Mucosa of descending colon (tissue), 3 donors: ENCODE measurements at regions not wholly inside any gene's neighbourhood (a gene's known extent, or its start where the extent isn't known, plus 50 kb on each side); places are given as distances from the start of the nearest gene placed in this dataset.
"Not testable (repeated sequence)": the region's sequence is repeated elsewhere in the genome, so short reads cannot be mapped to it uniquely, and the experiment has no call there.

Experiments used
- ATAC-seq: fragments of 200-7000 bp; cut with Tn5 transposase; one replicate; pipeline ENCODE4 v1.9.1; 2020; ENCODE audit warnings: mild to moderate bottlenecking, moderate library complexity
- DNase-seq, 3 donors: peaks; one replicate each; pipeline ENCODE4 v3.0.0-alpha.2; 2020
- H3K36me3 ChIP-seq: fragments of 200-600 bp; one replicate; pipeline ENCODE4 v1.8.0; 2021; ENCODE audit warnings: low read depth, mild to moderate bottlenecking
- H3K4me1 ChIP-seq: fragments of 200-600 bp; one replicate; pipeline ENCODE4 v1.8.0; 2021; ENCODE audit warnings: low read depth, mild to moderate bottlenecking
- H3K4me3 ChIP-seq: fragments of 200-600 bp; one replicate; pipeline ENCODE4 v1.8.0; 2021; ENCODE audit warnings: mild to moderate bottlenecking
- H3K9me3 ChIP-seq: fragments of 200-600 bp; one replicate; pipeline ENCODE4 v1.8.0; 2021; ENCODE audit warnings: mild to moderate bottlenecking
- CTCF ChIP-seq: fragments of 200-600 bp; IDR thresholded peaks from one replicate; pipeline ENCODE4 v1.8.0; 2022; ENCODE audit warnings: antibody characterized with exemption, mild to moderate bottlenecking
- intact Hi-C, 2 donors: fragments of 100-400 bp; cut with DNase I in 1 of 2; cut with micrococcal nuclease in 1 of 2; formaldehyde crosslinking; loops; one replicate each; pipeline versions ENCODE4 v1.11.0 to v1.11.1; 2022; cut with DNase I, micrococcal nuclease
- donor health status: DM: no; HTN: no; CAD: no; lungs with moderate emphysema.
- donor health status: DM: no; HTN: no; CAD: no.
- donor health status: DM: no; HTN: yes; CAD: no.

GRCh38 chr2:100713106-100713505, 106.8 kb upstream of the NPAS2 start:
- no peaks in the 10 kb centered on the region for H3K4me1 ChIP-seq
- no peak for TF ChIP-seq CTCF
- ATAC-seq (no peak), DNase-seq (no peak)
- no peak overlapping the region for H3K4me3 ChIP-seq
- H3K9me3 ChIP-seq = no peaks in the 10 kb centered on the region
- intact Hi-C loops = no loop called here
- H3K36me3 ChIP-seq = no peaks in the 10 kb centered on the region

- ATAC-seq, intact Hi-C loops: not testable (repeated sequence)
These were observed 105.4 kb upstream of the NPAS2 start for GRCh38 chr2:100714396-100715010.

GRCh38 chr2:100715861-100716260, 104.1 kb upstream of the NPAS2 start:
- H3K36me3 ChIP-seq, H3K4me1 ChIP-seq, DNase-seq, H3K4me3 ChIP-seq, H3K9me3 ChIP-seq, ATAC-seq, intact Hi-C loops: not testable (repeated sequence)

More at GRCh38 chr2:100714396-100715010, 105.4 kb upstream of the NPAS2 start:
- not testable (repeated sequence) for H3K4me1 ChIP-seq, H3K4me3 ChIP-seq, H3K9me3 ChIP-seq, H3K36me3 ChIP-seq, DNase-seq

- no peaks in the 10 kb centered on the region for H3K36me3 ChIP-seq
- ATAC-seq (no peak), DNase-seq (no peak)
- intact Hi-C loops = no loop called here
- no peaks in the 10 kb centered on the region for H3K4me1 ChIP-seq
- H3K9me3 ChIP-seq = no peaks in the 10 kb centered on the region
- TF ChIP-seq CTCF = no peak
- H3K4me3 ChIP-seq = no peak overlapping the region
These were observed 103.4 kb upstream of the NPAS2 start for GRCh38 chr2:100716581-100716980.

GRCh38 chr2:100718065-100718629, 101.8 kb upstream of the NPAS2 start:
- Histone ChIP-seq H3K4me1 (no peaks in the 10 kb centered on the region), H3K36me3 (no peaks in the 10 kb centered on the region), H3K4me3 (no peak overlapping the region), H3K9me3 (no peaks in the 10 kb centered on the region)
- no peak for DNase-seq
- no peak for TF ChIP-seq CTCF
- intact Hi-C loops = no loop called here
- peak; percentile 71 for ATAC-seq

- no peak overlapping the region for H3K4me3 ChIP-seq
- H3K36me3 ChIP-seq = no peaks in the 10 kb centered on the region
- no peak for TF ChIP-seq CTCF
- intact Hi-C loops = no loop called here
- no peaks in the 10 kb centered on the region for H3K9me3 ChIP-seq
- no peaks in the 10 kb centered on the region for H3K4me1 ChIP-seq
- no peak for ATAC-seq
- no peak for DNase-seq
These were observed 99.5 kb upstream of the NPAS2 start for GRCh38 chr2:100720445-100720844.

- no peak for TF ChIP-seq CTCF
- intact Hi-C loops = no loop called here
- Histone ChIP-seq H3K4me3 (no peak overlapping the region), H3K9me3 (no peaks in the 10 kb centered on the region), H3K4me1 (no peaks in the 10 kb centered on the region), H3K36me3 (no peaks in the 10 kb centered on the region)
- DNase-seq (no peak), ATAC-seq (peak; percentile 19)
These were observed 98.2 kb upstream of the NPAS2 start for GRCh38 chr2:100721693-100722092.
